Epithelial cell of proximal tubule (primary cell): ENCODE measurements at regions not wholly inside any gene's neighbourhood (a gene's known extent, or its start where the extent isn't known, plus 50 kb on each side); places are given as distances from the start of the nearest gene placed in this dataset.

Experiments used
- DNase-seq: peaks from one replicate; pipeline ENCODE4 v3.0.0-alpha.2; 2011; ENCODE audit warnings: low read depth
- H3K4me3 ChIP-seq: 2 replicates; pipeline ENCODE4 v1.5.1; 2011; ENCODE audit warnings: low read depth, mild to moderate bottlenecking, low read length
- CTCF ChIP-seq: conservative IDR thresholded peaks from 2 replicates; pipeline ENCODE4 v1.5.1; 2012; ENCODE audit warnings: low read depth, mild to moderate bottlenecking, low read length

- no peak for TF ChIP-seq CTCF
- DNase-seq: no peak
- H3K4me3 ChIP-seq: no peak overlapping the region
Measured at GRCh38 chr17:77846531-77847085, 111.9 kb upstream of the TNRC6C start.

- TF ChIP-seq CTCF: no peak
- DNase-seq: no peak
- H3K4me3 ChIP-seq: no peak overlapping the region
Measured at GRCh38 chr17:77847221-77848085, 111.0 kb upstream of the TNRC6C start.

GRCh38 chr17:77848257-77848656 is 110.2 kb upstream of the TNRC6C start:
- TF ChIP-seq CTCF: no peak
- DNase-seq: no peak
- H3K4me3 ChIP-seq: no peak overlapping the region

- no peak overlapping the region for H3K4me3 ChIP-seq
- TF ChIP-seq CTCF: no peak
- DNase-seq: no peak
Measured at GRCh38 chr17:77849239-77849638, 109.3 kb upstream of the TNRC6C start.

- no peak for TF ChIP-seq CTCF
- no peak for DNase-seq
- no peak overlapping the region for H3K4me3 ChIP-seq
Measured at GRCh38 chr17:77851921-77852320, 106.6 kb upstream of the TNRC6C start.

GRCh38 chr17:77852731-77853130 is 105.8 kb upstream of the TNRC6C start:
- H3K4me3 ChIP-seq: no peak overlapping the region
- no peak for TF ChIP-seq CTCF
- DNase-seq: no peak
